ENCODE measurements at regions not wholly inside any gene's neighbourhood (a gene's known extent, or its start where the extent isn't known, plus 50 kb on each side); places are given as distances from the start of the nearest gene placed in this dataset.

GRCh38 chr4:32321421-32321820 lies 1601.3 kb downstream of the PCDH7 start:
- TF ChIP-seq, protein P1, sequence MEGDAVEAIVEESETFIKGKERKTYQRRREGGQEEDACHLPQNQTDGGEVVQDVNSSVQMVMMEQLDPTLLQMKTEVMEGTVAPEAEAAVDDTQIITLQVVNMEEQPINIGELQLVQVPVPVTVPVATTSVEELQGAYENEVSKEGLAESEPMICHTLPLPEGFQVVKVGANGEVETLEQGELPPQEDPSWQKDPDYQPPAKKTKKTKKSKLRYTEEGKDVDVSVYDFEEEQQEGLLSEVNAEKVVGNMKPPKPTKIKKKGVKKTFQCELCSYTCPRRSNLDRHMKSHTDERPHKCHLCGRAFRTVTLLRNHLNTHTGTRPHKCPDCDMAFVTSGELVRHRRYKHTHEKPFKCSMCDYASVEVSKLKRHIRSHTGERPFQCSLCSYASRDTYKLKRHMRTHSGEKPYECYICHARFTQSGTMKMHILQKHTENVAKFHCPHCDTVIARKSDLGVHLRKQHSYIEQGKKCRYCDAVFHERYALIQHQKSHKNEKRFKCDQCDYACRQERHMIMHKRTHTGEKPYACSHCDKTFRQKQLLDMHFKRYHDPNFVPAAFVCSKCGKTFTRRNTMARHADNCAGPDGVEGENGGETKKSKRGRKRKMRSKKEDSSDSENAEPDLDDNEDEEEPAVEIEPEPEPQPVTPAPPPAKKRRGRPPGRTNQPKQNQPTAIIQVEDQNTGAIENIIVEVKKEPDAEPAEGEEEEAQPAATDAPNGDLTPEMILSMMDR (IDR thresholded peaks at IDR 0.05) = no peak
- TF ChIP-seq POLR2AphosphoS5 (IDR thresholded peaks at IDR 0.05) (no peak), POLR2A (IDR thresholded peaks at IDR 0.05; ENCODE audit: low read depth) (no peak)
